ENCODE measurements at regions not wholly inside any gene's neighbourhood (a gene's known extent, or its start where the extent isn't known, plus 50 kb on each side); places are given as distances from the start of the nearest gene placed in this dataset.

DNA sequence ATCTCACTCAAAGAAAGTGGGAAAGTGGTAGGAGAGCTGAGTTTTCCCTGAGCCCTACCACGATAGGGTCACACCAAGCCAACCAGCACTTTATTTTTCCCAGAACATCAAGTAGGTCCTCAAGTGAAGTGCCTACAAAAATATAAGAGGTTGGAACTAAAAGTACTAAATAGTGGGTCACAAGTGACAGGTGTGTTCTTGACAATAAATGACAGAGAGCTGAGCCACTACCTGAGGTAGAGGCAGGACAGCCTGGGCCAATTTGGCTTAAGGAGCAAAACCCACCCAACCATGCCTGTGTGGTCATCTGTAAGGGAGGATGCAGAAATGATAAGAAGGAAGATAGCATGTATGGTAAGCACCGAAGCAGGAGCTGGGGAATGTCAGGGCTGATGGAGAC is 154.8 kb upstream of the SSTR4 start:
- Histone ChIP-seq H3K36me3 (ENCODE audit: control insufficient read depth, insufficient read depth, low read length) (no peaks in the 10 kb centered on the region), H3K4me1 (replicated peaks in 1 of 2; ENCODE audit: control insufficient read depth in 2 of 2, insufficient read depth in 2 of 2, low read length in 2 of 2) (no peaks in the 10 kb centered on the region), H3K4me2 (ENCODE audit: insufficient read depth, low read length) (no peak overlapping the region), H3K27ac (ENCODE audit: extremely low read depth, low read depth, low read length) (no peak overlapping the region), H3K9me1 (ENCODE audit: control insufficient read depth, insufficient read depth, low read length) (no peaks in the 10 kb centered on the region), H3K79me2 (ENCODE audit: control insufficient read depth, insufficient read depth, low read length) (no peaks in the 10 kb centered on the region), H2AFZ (ENCODE audit: low read depth, low read length) (no peak overlapping the region), H4K20me1 (replicated peaks; ENCODE audit: control insufficient read depth, insufficient read depth, low read length) (no peaks in the 10 kb centered on the region), H3K9ac (ENCODE audit: insufficient read depth in 1 of 2, low read depth in 2 of 2, low read length in 2 of 2) (no peak overlapping the region), H3K9me3 (replicated peaks; ENCODE audit: control insufficient read depth, insufficient read depth, low read depth, low read length) (no peaks in the 10 kb centered on the region), H3K4me3 (no peak overlapping the region), H3K27me3 (ENCODE audit: control insufficient read depth in 2 of 2, insufficient read depth in 2 of 2, low read length in 2 of 2) (no peaks in the 10 kb centered on the region)
- in situ Hi-C loops (cut with MboI) (no loop called here), intact Hi-C loops (cut with micrococcal nuclease) (no loop called here)
- ChIA-PET CTCF (ENCODE audit: low intra/inter-chr PET ratio) (no interaction called here), POLR2A (interaction anchor here (1.5 kb wide), 1 partner anchor 10 kb away, joined by 6 read pairs; no protein-coding TSS in a partner anchor)
- ATAC-seq (no peak), DNase-seq (ENCODE audit: extremely low read depth in 1 of 4, low spot score in 3 of 4) (no peak), FAIRE-seq (no peak)
- TF ChIP-seq ZNF707 (CRISPR knock-in tag; conservative IDR thresholded peaks at IDR 0.05) (no peak), LEF1 (IDR thresholded peaks at IDR 0.05) (no peak), ZNF12 (CRISPR knock-in tag; IDR thresholded peaks at IDR 0.05) (no peak), ZNF274 (IDR thresholded peaks at IDR 0.05; ENCODE audit: borderline replicate concordance, low read depth, low read length) (no peak), PCBP1 (IDR thresholded peaks at IDR 0.05; ENCODE audit: low read depth, low read length, poor library complexity, severe bottlenecking) (no peak), ILK (tag; IDR thresholded peaks at IDR 0.05; ENCODE audit: borderline replicate concordance, low read depth) (no peak), IRF2 (CRISPR knock-in tag; IDR thresholded peaks at IDR 0.05) (no peak), ETS1 (conservative IDR thresholded peaks at IDR 0.05; ENCODE audit: control insufficient read depth, low read depth, low read length) (no peak), NFIX (CRISPR knock-in tag; IDR thresholded peaks at IDR 0.05; ENCODE audit: low read depth) (no peak), ZNF224 (CRISPR knock-in tag; IDR thresholded peaks at IDR 0.05) (no peak), FOXJ3 (CRISPR knock-in tag; IDR thresholded peaks at IDR 0.05) (no peak), ZFP91 (CRISPR knock-in tag; IDR thresholded peaks at IDR 0.05) (no peak), ESRRA (IDR thresholded peaks at IDR 0.05; ENCODE audit: borderline replicate concordance, low read depth) (no peak), NR2C2 (CRISPR knock-in tag; IDR thresholded peaks at IDR 0.05) (no peak), NR2C2 (tag; IDR thresholded peaks at IDR 0.05) (no peak), GATA2 (CRISPR knock-in tag; IDR thresholded peaks at IDR 0.05) (no peak), ZNF780A (CRISPR knock-in tag; IDR thresholded peaks at IDR 0.05) (no peak), RBM34 (IDR thresholded peaks at IDR 0.05; ENCODE audit: borderline replicate concordance, insufficient read depth, low read length) (no peak), ZKSCAN3 (CRISPR knock-in tag; IDR thresholded peaks at IDR 0.05) (no peak), HLTF (IDR thresholded peaks at IDR 0.05) (no peak)
- TF ChIP-seq, protein P1, sequence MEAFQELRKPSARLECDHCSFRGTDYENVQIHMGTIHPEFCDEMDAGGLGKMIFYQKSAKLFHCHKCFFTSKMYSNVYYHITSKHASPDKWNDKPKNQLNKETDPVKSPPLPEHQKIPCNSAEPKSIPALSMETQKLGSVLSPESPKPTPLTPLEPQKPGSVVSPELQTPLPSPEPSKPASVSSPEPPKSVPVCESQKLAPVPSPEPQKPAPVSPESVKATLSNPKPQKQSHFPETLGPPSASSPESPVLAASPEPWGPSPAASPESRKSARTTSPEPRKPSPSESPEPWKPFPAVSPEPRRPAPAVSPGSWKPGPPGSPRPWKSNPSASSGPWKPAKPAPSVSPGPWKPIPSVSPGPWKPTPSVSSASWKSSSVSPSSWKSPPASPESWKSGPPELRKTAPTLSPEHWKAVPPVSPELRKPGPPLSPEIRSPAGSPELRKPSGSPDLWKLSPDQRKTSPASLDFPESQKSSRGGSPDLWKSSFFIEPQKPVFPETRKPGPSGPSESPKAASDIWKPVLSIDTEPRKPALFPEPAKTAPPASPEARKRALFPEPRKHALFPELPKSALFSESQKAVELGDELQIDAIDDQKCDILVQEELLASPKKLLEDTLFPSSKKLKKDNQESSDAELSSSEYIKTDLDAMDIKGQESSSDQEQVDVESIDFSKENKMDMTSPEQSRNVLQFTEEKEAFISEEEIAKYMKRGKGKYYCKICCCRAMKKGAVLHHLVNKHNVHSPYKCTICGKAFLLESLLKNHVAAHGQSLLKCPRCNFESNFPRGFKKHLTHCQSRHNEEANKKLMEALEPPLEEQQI (IDR thresholded peaks at IDR 0.05): no peak
- 0% methylated on average over 1 of the region's 2 CpGs for WGBS (ENCODE audit: insufficient coverage, low coverage, missing lambda C conversion rate)
- BruUV-seq (replicated peaks): no TSS peak

All from K562 (cell line).